SK-N-MC (cell line): ENCODE measurements at regions not wholly inside any gene's neighbourhood (a gene's known extent, or its start where the extent isn't known, plus 50 kb on each side); places are given as distances from the start of the nearest gene placed in this dataset.

ENCODE experiments used
- EZH2 ChIP-seq: fragments of 200-600 bp; sonication (generic); IDR thresholded peaks from one replicate; pipeline ENCODE4 v1.6.1; 2017; ENCODE audit warnings: antibody characterized with exemption
- POLR2AphosphoS5 ChIP-seq: IDR thresholded peaks from 2 replicates; pipeline ENCODE4 v1.6.1; 2012; ENCODE audit warnings: mild to moderate bottlenecking, low read depth, low read length, borderline replicate concordance

DNA sequence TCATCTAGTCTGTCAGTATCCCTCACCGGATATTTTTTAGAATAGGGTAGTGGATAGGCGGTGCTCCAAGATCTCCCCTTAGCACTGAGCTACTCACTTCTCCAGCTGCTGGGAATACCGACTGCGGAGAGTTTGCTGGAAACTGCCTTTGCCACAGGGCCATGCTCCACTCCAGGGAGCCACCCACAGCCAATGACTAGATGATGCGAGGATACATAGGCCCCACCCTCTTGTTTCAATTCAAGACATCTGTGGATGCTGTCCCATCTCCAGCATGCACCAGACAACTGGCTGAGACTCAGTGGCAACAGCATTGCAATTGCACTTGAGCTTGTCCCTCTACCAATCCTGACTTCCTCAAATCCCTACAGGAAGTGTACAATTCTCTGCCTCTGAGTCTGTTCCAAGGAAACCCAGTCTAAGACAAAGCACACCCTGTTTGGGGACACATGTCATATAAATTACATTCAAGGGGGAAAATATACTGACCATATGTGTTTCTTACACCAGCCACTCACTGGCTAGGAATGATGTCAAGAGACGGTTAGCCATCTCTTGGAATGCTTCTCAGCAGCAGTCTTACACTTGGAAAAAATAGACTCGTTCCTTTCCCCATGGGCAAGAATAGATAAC is 312.6 kb upstream of the KIF2A start:
- no peak for TF ChIP-seq EZH2
- no peak for TF ChIP-seq POLR2AphosphoS5
